ENCODE measurements at regions not wholly inside any gene's neighbourhood (a gene's known extent, or its start where the extent isn't known, plus 50 kb on each side); places are given as distances from the start of the nearest gene placed in this dataset.
"Not testable (repeated sequence)": the region's sequence is repeated elsewhere in the genome, so short reads cannot be mapped to it uniquely, and the experiment has no call there.

DNA sequence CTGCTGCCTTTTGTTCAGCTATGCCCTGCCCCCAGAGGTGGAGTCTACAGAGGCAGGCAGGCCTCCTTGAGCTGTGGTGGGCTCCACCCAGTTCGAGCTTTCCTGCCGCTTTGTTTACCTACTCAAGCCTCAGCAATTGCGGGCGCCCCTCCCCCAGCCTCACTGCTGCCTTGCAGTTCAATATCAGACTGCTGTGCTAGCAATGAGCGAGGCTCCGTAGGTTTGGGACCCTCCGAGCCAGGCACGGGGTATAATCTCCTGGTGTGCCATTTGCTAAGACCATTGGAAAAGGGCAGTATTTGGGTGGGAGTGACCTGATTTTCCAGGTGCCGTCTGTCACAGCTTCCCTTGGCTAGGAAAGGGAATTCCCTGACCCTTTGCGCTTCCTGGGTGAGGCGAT, 51.9 kb downstream of the DIPK2A start:
- H3K9me3 Mint-ChIP-seq, DNase-seq, H3K27me3 Mint-ChIP-seq, H3K4me3 Mint-ChIP-seq, H3K36me3 Mint-ChIP-seq, H3K4me1 Mint-ChIP-seq, H3K27ac Mint-ChIP-seq: not testable (repeated sequence)

DNA sequence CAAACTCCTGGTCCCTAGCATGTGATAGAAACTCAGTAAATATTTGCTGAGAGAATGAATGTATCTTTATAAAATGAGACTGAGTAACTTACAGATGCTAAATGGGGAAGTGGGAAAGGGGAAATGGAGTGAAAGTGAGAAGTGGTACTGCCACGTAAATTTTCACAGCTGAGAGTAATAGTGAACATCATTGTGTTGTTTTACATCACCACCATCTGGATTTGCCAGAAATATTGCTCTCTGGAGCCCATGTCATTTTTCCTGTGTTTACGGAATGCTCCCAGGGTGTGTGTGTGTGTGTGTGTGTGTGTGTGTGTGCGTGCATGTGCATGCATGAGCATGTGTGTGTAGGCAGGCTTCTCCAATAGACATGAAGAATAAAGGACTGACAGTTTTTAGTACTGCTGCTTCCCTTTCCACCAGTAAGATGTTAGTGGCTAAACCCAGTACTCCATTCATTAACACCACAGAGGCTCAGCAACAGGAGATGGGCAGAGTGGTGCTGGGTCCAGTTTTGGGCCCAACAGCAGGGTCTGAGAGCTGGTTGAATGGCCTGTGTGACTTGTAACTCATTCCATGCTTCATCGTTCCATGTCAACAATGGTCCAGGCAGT, 57.3 kb downstream of the DIPK2A start:
- no peak for DNase-seq
- H3K27me3 Mint-ChIP-seq, result peaks cover 3% of the 10 kb centered on the region
- H3K27ac Mint-ChIP-seq, result no peak overlapping the region
- no peak overlapping the region for H3K4me3 Mint-ChIP-seq
- H3K9me3 Mint-ChIP-seq, result no peaks in the 10 kb centered on the region
- peaks cover 4% of the 10 kb centered on the region for H3K36me3 Mint-ChIP-seq
- H3K4me1 Mint-ChIP-seq, result peaks cover 13% of the 10 kb centered on the region

DNA sequence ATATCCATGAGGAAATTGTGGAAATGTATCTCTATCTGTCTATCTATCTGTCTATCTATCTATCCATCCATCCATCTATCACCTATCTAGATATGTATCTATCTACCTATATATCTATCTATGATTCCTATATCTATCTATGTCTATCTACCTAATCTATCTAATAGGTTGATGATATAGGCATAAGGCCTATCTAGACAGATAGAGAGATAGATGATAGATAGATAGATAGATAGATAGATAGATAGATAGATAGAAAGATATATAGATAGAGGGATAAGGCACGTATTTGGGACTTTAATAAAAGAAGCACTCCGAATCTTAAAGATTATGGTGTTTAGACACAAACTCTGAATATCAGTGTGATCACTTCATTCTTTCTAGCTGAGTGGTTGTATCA, 58.1 kb downstream of the DIPK2A start:
- no peak for DNase-seq
- no peak overlapping the region for H3K4me3 Mint-ChIP-seq

DNA sequence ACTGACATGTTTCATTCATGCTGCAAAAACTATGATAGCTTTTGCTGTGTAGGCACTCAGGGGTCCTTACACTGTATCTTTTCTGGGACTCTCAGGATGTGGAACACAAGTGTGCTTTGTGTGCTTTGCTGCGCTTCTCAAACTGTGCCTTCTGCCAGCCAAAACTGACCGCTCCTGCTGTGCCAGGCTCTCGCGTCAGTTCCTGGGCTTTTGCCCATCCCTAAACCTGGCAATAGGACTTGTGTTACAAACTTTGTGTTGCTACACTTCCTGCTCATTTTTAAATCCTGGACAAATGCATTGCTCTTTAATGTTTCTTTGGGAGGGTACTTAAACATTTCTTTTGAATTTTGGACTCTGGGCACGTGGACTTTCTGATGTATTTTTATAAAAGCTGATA, 60.3 kb downstream of the DIPK2A start:
- Mint-ChIP-seq H3K4me1 (peaks cover 13% of the 10 kb centered on the region), H3K27ac (no peak overlapping the region), H3K4me3 (no peak overlapping the region), H3K9me3 (no peaks in the 10 kb centered on the region), H3K36me3 (no peaks in the 10 kb centered on the region), H3K27me3 (no peaks in the 10 kb centered on the region)
- no peak for DNase-seq

More for the DNA sequence above, 58.1 kb downstream of the DIPK2A start:
- Mint-ChIP-seq H3K27me3 (peaks cover 3% of the 10 kb centered on the region), H3K4me1 (peaks cover 13% of the 10 kb centered on the region), H3K27ac (no peak overlapping the region), H3K36me3 (no peaks in the 10 kb centered on the region), H3K9me3 (no peaks in the 10 kb centered on the region)

DNA sequence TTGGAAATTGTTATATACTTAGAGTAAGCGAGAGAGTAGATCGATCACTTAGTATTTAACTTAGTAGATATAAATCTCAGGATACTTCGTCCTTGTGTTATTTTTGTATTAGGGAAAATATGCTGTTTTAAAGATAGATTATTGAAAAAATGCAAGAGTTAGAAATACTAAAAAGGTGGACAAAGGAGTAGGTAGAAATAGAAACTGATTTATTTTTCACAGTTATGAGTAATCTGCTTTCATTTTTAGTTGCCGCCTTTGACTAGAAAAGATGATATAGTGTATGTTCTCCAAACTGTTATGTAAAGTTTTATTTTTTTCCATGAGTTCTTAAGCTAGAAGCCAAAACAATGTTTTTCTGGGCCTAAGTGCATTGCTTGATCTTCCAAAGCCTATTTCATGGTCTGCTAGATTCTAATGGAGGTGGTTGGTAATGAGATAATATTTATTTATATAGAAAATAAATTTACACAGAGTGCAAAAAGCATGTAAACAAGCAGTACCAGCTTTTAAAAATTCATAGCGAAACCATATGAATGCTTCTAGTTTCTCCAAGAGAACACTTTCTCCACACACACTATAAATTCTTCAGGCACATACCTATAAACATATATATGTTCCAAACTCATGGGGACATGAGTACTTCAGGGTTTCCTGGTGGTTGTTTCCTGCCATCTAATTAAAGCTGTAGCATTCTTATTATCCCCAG, 61.1 kb downstream of the DIPK2A start:
- Mint-ChIP-seq H3K27ac (no peak overlapping the region), H3K4me1 (peaks cover 13% of the 10 kb centered on the region), H3K4me3 (no peak overlapping the region), H3K27me3 (no peaks in the 10 kb centered on the region), H3K9me3 (no peaks in the 10 kb centered on the region), H3K36me3 (no peaks in the 10 kb centered on the region)
- no peak for DNase-seq

DNA sequence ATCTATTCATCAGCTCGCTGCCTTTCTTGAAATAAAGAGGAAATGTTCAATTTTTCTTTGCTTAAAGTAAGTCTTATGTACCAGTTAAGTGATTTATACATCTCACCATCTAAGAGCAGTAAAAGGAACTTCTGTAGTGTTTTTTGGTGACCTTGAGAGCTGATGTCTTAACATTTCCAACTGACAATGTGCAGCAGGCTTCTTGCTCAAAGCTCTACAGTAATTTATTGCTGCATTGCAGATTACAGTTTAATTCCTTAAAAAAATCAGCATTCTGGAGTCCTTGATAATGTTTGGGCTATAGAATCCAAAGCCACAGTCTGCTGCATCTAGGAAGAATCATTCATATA, 61.6 kb downstream of the DIPK2A start:
- H3K4me1 Mint-ChIP-seq, result peaks cover 13% of the 10 kb centered on the region

DNA sequence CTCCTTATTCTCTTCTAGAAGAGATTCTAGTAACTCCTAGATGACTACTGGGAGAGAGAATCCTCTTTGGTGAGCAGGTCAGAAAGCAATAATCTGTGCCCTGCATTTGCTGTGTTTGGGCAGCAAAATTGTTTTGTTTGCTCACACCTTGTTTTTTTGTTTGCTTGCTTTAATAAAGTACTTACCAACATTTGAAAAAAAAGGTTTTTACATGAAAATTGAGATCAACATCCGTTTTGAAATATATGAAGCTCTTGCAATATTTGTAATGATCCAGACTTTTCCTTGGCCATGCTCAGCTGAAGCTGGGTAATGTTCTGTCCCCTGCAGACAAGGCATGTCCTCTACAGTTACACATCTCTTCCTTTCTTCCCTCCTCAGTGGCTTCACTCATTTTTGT, 62.2 kb downstream of the DIPK2A start:
- Mint-ChIP-seq H3K4me3 (no peak overlapping the region), H3K27ac (no peak overlapping the region), H3K9me3 (no peaks in the 10 kb centered on the region), H3K4me1 (peaks cover 10% of the 10 kb centered on the region), H3K27me3 (no peaks in the 10 kb centered on the region), H3K36me3 (no peaks in the 10 kb centered on the region)
- DNase-seq, result no peak

More for the DNA sequence above, 61.6 kb downstream of the DIPK2A start:
- Mint-ChIP-seq H3K27ac (no peak overlapping the region), H3K9me3 (no peaks in the 10 kb centered on the region), H3K36me3 (no peaks in the 10 kb centered on the region), H3K4me3 (no peak overlapping the region), H3K27me3 (no peaks in the 10 kb centered on the region)
- DNase-seq, result no peak

DNA sequence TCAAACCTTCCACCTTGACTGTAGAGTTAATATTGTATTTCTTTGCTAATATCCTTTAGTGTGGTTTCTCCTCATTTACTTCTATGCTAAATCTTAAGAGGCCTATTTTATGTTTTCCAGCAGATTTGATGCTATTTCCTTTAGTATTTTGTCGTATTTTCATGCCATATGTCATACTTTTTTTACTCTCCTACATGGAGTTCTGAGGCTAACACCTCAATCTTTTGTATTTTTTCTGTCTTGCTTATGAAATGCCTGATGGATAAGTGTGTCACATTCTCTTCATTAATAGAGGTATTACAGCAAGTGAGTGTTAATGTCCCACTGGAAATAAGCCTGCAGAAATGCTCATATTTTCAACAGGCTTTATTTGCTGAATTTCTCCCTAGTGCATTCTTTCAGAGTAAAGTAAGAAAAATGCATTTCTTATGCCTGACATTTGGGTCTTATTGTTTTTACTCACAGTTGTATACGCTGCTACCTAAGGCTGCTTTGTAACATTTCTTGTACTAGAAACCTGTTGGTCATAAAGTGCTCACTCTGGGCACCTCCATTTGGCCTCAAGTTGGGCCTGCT, 63.2 kb downstream of the DIPK2A start:
- H3K27ac Mint-ChIP-seq, result no peak overlapping the region
- H3K9me3 Mint-ChIP-seq, result no peaks in the 10 kb centered on the region
- no peaks in the 10 kb centered on the region for H3K27me3 Mint-ChIP-seq
- no peak overlapping the region for H3K4me3 Mint-ChIP-seq
- no peak for DNase-seq
- peaks cover 10% of the 10 kb centered on the region for H3K4me1 Mint-ChIP-seq
- H3K36me3 Mint-ChIP-seq, result no peaks in the 10 kb centered on the region

DNA sequence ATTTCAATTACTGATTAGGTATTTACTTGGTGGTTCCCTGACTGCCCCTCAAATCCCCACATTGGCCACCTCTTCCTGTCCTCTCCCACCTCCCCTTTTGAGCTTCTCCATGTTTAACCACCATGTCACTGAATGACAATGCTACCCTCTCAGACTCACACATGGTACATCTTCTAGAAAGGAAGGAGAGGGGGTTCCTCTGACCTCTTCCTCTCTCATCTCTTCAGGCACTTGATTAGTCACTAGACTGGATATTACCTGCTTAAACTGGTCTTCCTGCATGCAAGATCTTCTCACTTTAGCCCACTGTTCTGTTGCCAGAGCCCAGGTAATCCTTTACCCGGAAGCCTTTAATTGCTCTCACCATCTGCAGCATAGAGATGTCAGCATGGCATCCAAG, 64.9 kb downstream of the DIPK2A start:
- no peak overlapping the region for H3K4me3 Mint-ChIP-seq
- peaks cover 10% of the 10 kb centered on the region for H3K4me1 Mint-ChIP-seq
- DNase-seq, result no peak
- H3K27ac Mint-ChIP-seq, result no peak overlapping the region
- H3K36me3 Mint-ChIP-seq, result no peaks in the 10 kb centered on the region
- H3K9me3 Mint-ChIP-seq, result no peaks in the 10 kb centered on the region
- peaks cover 8% of the 10 kb centered on the region for H3K27me3 Mint-ChIP-seq

DNA sequence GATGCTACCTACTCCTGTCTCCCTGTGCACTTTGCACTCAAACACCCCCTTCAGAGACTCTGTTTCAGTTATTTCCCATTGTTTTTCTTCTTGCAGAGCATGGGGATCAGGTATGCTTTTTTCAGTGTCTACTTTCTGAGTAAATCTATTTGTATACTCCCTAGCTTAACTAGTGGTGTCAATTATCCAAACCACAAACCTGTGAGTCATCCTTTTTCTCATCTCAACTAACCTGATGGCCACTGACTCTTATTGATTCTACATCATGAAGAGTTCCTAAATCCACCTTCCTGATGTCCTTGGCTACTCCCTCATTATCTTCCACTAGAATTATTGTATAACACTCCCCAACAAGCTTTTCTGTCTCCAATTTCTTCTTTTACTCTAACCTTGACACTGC, 68.0 kb downstream of the DIPK2A start:
- DNase-seq, result no peak
- no peaks in the 10 kb centered on the region for H3K4me1 Mint-ChIP-seq
- H3K9me3 Mint-ChIP-seq, result no peaks in the 10 kb centered on the region
- H3K36me3 Mint-ChIP-seq, result no peaks in the 10 kb centered on the region
- no peak overlapping the region for H3K27ac Mint-ChIP-seq
- H3K27me3 Mint-ChIP-seq, result peaks cover 8% of the 10 kb centered on the region
- no peak overlapping the region for H3K4me3 Mint-ChIP-seq

DNA sequence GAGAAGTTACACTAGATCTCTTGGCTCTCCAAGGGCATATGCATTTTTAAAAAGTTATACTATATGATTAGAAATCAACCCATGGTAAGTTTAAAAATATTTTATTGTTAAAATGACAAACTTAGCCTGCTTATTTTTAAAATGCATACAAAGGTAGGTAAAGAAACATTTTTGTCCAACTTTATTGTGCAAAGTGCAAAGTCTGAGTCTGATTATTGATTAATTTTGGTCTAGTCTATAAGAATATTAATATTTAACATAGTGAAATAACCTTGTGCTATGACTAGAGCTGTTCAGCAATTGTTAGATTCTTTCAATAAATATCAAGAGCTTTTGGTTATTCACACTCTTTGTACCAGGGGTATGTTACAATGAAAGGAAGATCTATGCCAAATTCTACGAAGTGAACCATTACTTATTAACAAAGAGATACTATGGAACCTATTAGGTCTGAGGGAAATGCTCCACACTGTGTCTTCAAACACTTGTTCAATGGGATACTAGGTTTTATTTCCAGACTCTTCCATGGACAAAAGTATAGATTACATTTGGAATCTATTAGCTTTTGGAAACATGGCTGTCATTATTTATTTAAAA, 70.4 kb downstream of the DIPK2A start:
- no peaks in the 10 kb centered on the region for H3K9me3 Mint-ChIP-seq
- peaks cover 8% of the 10 kb centered on the region for H3K27me3 Mint-ChIP-seq
- H3K4me1 Mint-ChIP-seq, result no peaks in the 10 kb centered on the region
- H3K36me3 Mint-ChIP-seq, result no peaks in the 10 kb centered on the region
- no peak overlapping the region for H3K27ac Mint-ChIP-seq
- no peak overlapping the region for H3K4me3 Mint-ChIP-seq
- no peak for DNase-seq

DNA sequence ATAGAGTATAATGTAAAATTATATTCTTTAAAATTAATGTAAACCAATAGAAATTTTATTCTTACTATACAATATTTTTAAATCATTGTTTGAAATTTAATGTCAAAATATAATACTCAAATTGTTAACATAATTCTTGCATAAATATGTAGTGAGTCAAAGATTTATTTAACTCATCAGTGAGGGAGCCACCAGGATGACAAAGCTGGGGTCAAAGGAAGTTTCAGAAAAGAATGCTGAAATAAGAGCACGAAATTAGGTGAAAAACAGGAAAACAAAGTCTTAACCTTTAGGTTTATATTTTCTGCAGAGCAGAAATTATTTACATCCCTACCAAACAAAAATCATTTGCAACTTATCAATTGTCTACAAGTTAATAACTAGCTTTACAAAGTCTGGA, 74.1 kb downstream of the DIPK2A start:
- no peak overlapping the region for H3K27ac Mint-ChIP-seq
- DNase-seq, result no peak
- H3K4me1 Mint-ChIP-seq, result no peaks in the 10 kb centered on the region

DNA sequence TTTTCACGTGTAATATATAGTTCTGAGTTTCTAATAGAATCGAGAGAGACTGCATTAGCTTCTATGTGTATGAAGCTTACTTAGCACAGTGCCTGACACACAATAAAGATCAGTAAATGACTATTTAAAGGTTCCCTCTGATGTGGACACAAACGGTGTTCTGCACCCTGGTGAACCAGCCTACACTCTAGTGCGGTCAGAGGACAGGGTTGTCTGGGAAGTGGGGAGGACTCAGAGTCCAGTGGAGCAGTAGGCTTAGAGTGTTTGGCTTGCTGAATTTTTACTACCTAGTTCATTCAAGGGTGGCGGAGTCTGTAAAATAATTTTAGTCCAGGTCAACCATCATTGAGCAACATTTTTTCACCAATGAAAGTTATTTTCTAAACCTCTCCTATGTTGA, 77.8 kb downstream of the DIPK2A start:
- no peak for DNase-seq
- Mint-ChIP-seq H3K27ac (no peak overlapping the region), H3K4me3 (no peak overlapping the region), H3K27me3 (peaks cover 3% of the 10 kb centered on the region), H3K4me1 (no peaks in the 10 kb centered on the region), H3K9me3 (no peaks in the 10 kb centered on the region), H3K36me3 (no peaks in the 10 kb centered on the region)

More for the DNA sequence above, 74.1 kb downstream of the DIPK2A start:
- Mint-ChIP-seq H3K36me3 (no peaks in the 10 kb centered on the region), H3K4me3 (no peak overlapping the region), H3K27me3 (peaks cover 8% of the 10 kb centered on the region), H3K9me3 (no peaks in the 10 kb centered on the region)

DNA sequence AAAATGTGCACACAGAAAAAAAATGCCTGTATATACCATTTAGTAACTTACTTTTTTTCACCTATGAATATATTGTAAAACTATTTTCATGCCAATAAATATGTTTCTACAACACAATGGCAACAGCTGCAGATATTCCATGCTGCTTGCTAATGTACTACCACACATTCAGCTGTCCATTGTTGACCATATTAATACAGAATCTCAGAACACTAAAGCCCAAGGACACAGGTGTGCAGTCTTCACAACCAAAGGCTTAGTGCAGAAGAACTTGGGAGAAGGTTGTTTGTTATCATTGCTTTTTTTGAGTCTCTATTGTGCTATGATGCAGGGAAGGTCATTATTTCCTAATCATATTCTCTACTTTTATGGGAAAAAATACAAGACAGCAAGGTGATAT, 79.6 kb downstream of the DIPK2A start:
- Mint-ChIP-seq H3K9me3 (no peaks in the 10 kb centered on the region), H3K27me3 (peaks cover 3% of the 10 kb centered on the region), H3K36me3 (no peaks in the 10 kb centered on the region), H3K4me3 (no peak overlapping the region), H3K4me1 (no peaks in the 10 kb centered on the region), H3K27ac (no peak overlapping the region)
- no peak for DNase-seq

DNA sequence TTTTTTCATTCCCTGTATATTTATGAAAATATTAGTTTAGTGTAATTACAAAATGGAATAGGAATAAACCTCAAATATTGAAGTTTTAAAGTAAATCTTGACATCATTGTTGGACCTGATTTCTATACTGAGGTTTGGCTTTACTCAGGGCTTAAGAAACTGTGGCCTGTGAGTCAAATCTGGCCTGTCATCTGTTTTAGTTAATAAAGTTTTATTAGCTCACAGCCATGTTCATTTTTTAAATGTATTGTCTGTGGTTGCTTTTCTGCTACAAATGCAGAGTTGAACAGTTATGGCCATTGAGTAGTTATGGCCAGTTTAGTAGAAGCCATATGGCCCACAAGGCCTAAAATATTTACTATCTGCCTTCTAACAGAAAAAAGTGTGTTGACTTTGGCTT, 80.7 kb downstream of the DIPK2A start:
- Mint-ChIP-seq H3K27ac (no peak overlapping the region), H3K4me1 (no peaks in the 10 kb centered on the region), H3K4me3 (no peak overlapping the region), H3K9me3 (no peaks in the 10 kb centered on the region), H3K27me3 (peaks cover 3% of the 10 kb centered on the region), H3K36me3 (no peaks in the 10 kb centered on the region)
- DNase-seq, result no peak

DNA sequence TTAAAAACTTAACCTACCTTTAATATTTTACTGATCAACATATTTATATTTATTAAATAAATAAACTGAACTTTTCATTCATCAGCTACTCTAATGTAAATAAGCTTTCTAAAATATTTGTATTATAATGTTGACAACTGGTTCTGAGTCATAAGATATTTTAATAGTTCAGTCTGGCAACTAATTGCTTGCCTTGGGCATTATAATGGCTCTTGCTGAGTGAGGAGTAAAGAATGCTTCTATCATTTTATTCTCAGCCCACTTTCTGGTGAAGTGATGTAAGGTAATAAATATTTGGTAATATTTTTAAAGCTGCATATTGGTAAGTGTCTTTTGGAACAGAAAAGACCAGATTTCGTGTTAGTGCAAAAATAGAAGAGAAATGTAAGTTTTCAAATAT, 81.5 kb downstream of the DIPK2A start:
- no peaks in the 10 kb centered on the region for H3K36me3 Mint-ChIP-seq
- no peaks in the 10 kb centered on the region for H3K27me3 Mint-ChIP-seq
- H3K27ac Mint-ChIP-seq, result no peak overlapping the region
- no peak overlapping the region for H3K4me3 Mint-ChIP-seq
- DNase-seq, result no peak
- H3K4me1 Mint-ChIP-seq, result no peaks in the 10 kb centered on the region
- H3K9me3 Mint-ChIP-seq, result no peaks in the 10 kb centered on the region
